Endothelial cell of umbilical vein (primary cell): ENCODE measurements at regions not wholly inside any gene's neighbourhood (a gene's known extent, or its start where the extent isn't known, plus 50 kb on each side); places are given as distances from the start of the nearest gene placed in this dataset.

Experiments used
- BruUV-seq: library from RNA; stranded (reverse); fragments of 400-500 nt; replicated peaks from 2 replicates; lab custom pipeline; 2021; lab: Mats Ljungman, UMichigan
- CTCF ChIA-PET: fragments of 300-600, 350-600 bp; sonication (Branson Sonifier 250); formaldehyde crosslinking; loops from one replicate; lab custom pipeline; 2021; ENCODE audit warnings: antibody characterized with exemption, inconsistent platforms; lab: Charles Lee
- POLR2A ChIA-PET: fragments of 300-600, 350-600 bp; sonication (Branson Sonifier 250); formaldehyde crosslinking; loops from one replicate; lab custom pipeline; 2021; ENCODE audit warnings: antibody characterized with exemption, inconsistent platforms; lab: Charles Lee
- DNase-seq: peaks from one replicate; pipeline ENCODE4 v3.0.0-alpha.2; 2011; ENCODE audit warnings: low read depth, low spot score
- FAIRE-seq: peaks from 2 replicates; lab custom pipeline; 2011; peaks lifted over from hg19 to GRCh38; lab: Jason Lieb, UNC
- H2AFZ ChIP-seq: 2 replicates; pipeline ENCODE4 v1.6.0; 2012; ENCODE audit warnings: low read depth, low read length, control low read depth, inconsistent platforms
- H3K27ac ChIP-seq: 2 replicates; pipeline ENCODE4 v1.5.1; 2011; ENCODE audit warnings: low read depth, mild to moderate bottlenecking, control low read depth, low read length, moderate library complexity; ENCODE audit not compliant: insufficient read depth
- H3K27me3 ChIP-seq, 2 experiments: 2 replicates each; pipeline versions ENCODE4 v1.6.0 to v1.6.1; 2011; ENCODE audit warnings: low read length in 2 of 2, mixed read lengths in 1 of 2; ENCODE audit not compliant: control insufficient read depth in 2 of 2, insufficient read depth in 2 of 2
- H3K36me3 ChIP-seq, 2 experiments: 2 replicates in 1 of 2; 3 replicates in 1 of 2; pipeline ENCODE4 v1.5.1; 2011; ENCODE audit warnings: low read length in 2 of 2, mild to moderate bottlenecking in 1 of 2, moderate library complexity in 1 of 2; ENCODE audit not compliant: control insufficient read depth in 2 of 2, insufficient read depth in 2 of 2; ENCODE audit errors: extremely low read depth in 1 of 2
- H3K4me1 ChIP-seq: 3 replicates; pipeline ENCODE4 v1.5.1; 2011; ENCODE audit warnings: mild to moderate bottlenecking, low read length; ENCODE audit not compliant: control insufficient read depth, insufficient read depth; ENCODE audit errors: extremely low read depth
- H3K4me2 ChIP-seq: 2 replicates; pipeline ENCODE4 v1.6.1; 2011; ENCODE audit warnings: low read length, control low read depth, mixed read lengths; ENCODE audit not compliant: insufficient read depth
- H3K4me3 ChIP-seq, 3 experiments: fragments of 200-600 bp in 1 of 3; sonication (generic), shearing (Covaris generic) in 1 of 3; replicated peaks in 1 of 3; 2 replicates each; pipeline ENCODE4 v1.5.1; 2011 to 2016; ENCODE audit warnings: control low read depth in 3 of 3, low read length in 3 of 3, mild to moderate bottlenecking in 2 of 3, inconsistent platforms in 1 of 3, low read depth in 1 of 3, moderate library complexity in 1 of 3; ENCODE audit not compliant: insufficient read depth in 1 of 3
- H3K79me2 ChIP-seq: 2 replicates; pipeline ENCODE4 v1.6.0; 2012; ENCODE audit warnings: low read length, inconsistent platforms; ENCODE audit not compliant: control insufficient read depth, insufficient read depth
- H3K9ac ChIP-seq: replicated peaks from 2 replicates; pipeline ENCODE3; 2011; ENCODE audit warnings: low read length, control low read depth; ENCODE audit not compliant: insufficient read depth; ENCODE audit errors: extremely low read depth
- H3K9me1 ChIP-seq: replicated peaks from 3 replicates; pipeline ENCODE4 v1.6.0; 2011; ENCODE audit warnings: mild to moderate bottlenecking, low read length; ENCODE audit not compliant: control insufficient read depth, insufficient read depth; ENCODE audit errors: extremely low read depth
- H3K9me3 ChIP-seq: replicated peaks from 2 replicates; pipeline ENCODE4 v1.5.1; 2012; ENCODE audit warnings: low read length, inconsistent platforms; ENCODE audit not compliant: control insufficient read depth, insufficient read depth
- H4K20me1 ChIP-seq: replicated peaks from 2 replicates; pipeline ENCODE3; 2011; ENCODE audit warnings: mild to moderate bottlenecking, low read length; ENCODE audit not compliant: control insufficient read depth, insufficient read depth; ENCODE audit errors: extremely low read depth
- CTCF ChIP-seq, 2 donors: IDR thresholded peaks; 1 replicate in 1 of 2; 2 replicates in 1 of 2; pipeline ENCODE4 v1.5.1; 2011; ENCODE audit warnings: low read length in 2 of 2, mild to moderate bottlenecking in 2 of 2, moderate library complexity in 2 of 2, control low read depth in 1 of 2, inconsistent platforms in 1 of 2, low read depth in 1 of 2; ENCODE audit not compliant: insufficient read depth in 1 of 2; ENCODE audit errors: extremely low read depth in 1 of 2
- EZH2 ChIP-seq: IDR thresholded peaks from 2 replicates; pipeline ENCODE4 v1.6.1; 2012; ENCODE audit warnings: borderline replicate concordance, low read depth, mild to moderate bottlenecking, moderate library complexity, low read length, inconsistent platforms; ENCODE audit not compliant: severe bottlenecking
- FOS ChIP-seq: IDR thresholded peaks from 2 replicates; pipeline ENCODE4 v1.6.1; 2011; ENCODE audit warnings: mild to moderate bottlenecking, low read length, moderate library complexity, borderline replicate concordance; ENCODE audit not compliant: insufficient read depth
- GATA2 ChIP-seq: IDR thresholded peaks from 2 replicates; pipeline ENCODE4 v1.7.0; 2011; ENCODE audit warnings: low read depth, mild to moderate bottlenecking, moderate library complexity, mixed read lengths, low read length; ENCODE audit not compliant: insufficient read length, insufficient read depth
- JUN ChIP-seq: IDR thresholded peaks from 2 replicates; pipeline ENCODE4 v1.6.1; 2011; ENCODE audit warnings: borderline replicate concordance, low read depth; ENCODE audit not compliant: insufficient read length, insufficient read depth
- MAX ChIP-seq: IDR thresholded peaks from 2 replicates; pipeline ENCODE4 v1.6.1; 2011; ENCODE audit not compliant: insufficient read depth, insufficient read length
- MYC ChIP-seq: IDR thresholded peaks from one replicate; pipeline ENCODE4 v1.6.1; 2011; ENCODE audit warnings: mild to moderate bottlenecking, low read depth, low read length
- POLR2A ChIP-seq: IDR thresholded peaks from 2 replicates; pipeline ENCODE4 v1.6.1; 2012; ENCODE audit warnings: low read depth, mild to moderate bottlenecking, control low read depth, low read length
- POLR2AphosphoS5 ChIP-seq: IDR thresholded peaks from 2 replicates; pipeline ENCODE4 v1.6.1; 2012; ENCODE audit warnings: low read depth, mild to moderate bottlenecking, control low read depth, low read length, moderate library complexity; ENCODE audit not compliant: insufficient read depth
- dilution Hi-C: fragments of 300-500 bp; cut with MboI; formaldehyde crosslinking; loops from one replicate; pipeline ENCODE4 v1.15.0; 2019; ENCODE audit warnings: low sequenced_read_pairs; ENCODE audit not compliant: extremely low pct_ligation_motif_present
- intact Hi-C: fragments of 100-400 bp; cut with micrococcal nuclease; formaldehyde crosslinking; loops from one replicate; pipeline ENCODE4 v1.10.0; 2022

GRCh38 chr16:29316761-29317183 lies 89.7 kb downstream of the NPIPB11 start:
- Histone ChIP-seq H2AFZ (no peak overlapping the region), H3K4me1 (peaks cover 15% of the 10 kb centered on the region), H3K27me3 (no peaks in the 10 kb centered on the region), H3K4me3 (no peak overlapping the region), H3K9me1 (no peaks in the 10 kb centered on the region), H3K9me3 (no peaks in the 10 kb centered on the region), H3K36me3 (no peaks in the 10 kb centered on the region), H3K4me2 (no peak overlapping the region), H3K79me2 (no peaks in the 10 kb centered on the region), H3K27ac (no peak overlapping the region), H3K9ac (no peak overlapping the region), H4K20me1 (no peaks in the 10 kb centered on the region)
- ChIA-PET POLR2A (no interaction called here), CTCF (no interaction called here)
- no TSS peak for BruUV-seq
- TF ChIP-seq POLR2AphosphoS5: no peak
- no peak for TF ChIP-seq CTCF (IDR thresholded peaks at IDR 0.05; ENCODE audit: extremely low read depth in 1 of 2, insufficient read depth in 1 of 2, low read depth in 1 of 2, low read length in 2 of 2)
- no peak for TF ChIP-seq FOS
- TF ChIP-seq MYC: no peak
- TF ChIP-seq MAX: no peak
- no peak for TF ChIP-seq EZH2
- TF ChIP-seq JUN: no peak
- no peak for TF ChIP-seq POLR2A
- TF ChIP-seq GATA2: no peak
- dilution Hi-C loops: no loop called here
- DNase-seq (no peak), FAIRE-seq (no peak)
- intact Hi-C loops: no loop called here
